Activated T-cell treated with anti-CD3 and anti-CD28 coated beads, Interleukin-2, amount 50 U/mL, for 72 hours (primary cell): ENCODE measurements at regions not wholly inside any gene's neighbourhood (a gene's known extent, or its start where the extent isn't known, plus 50 kb on each side); places are given as distances from the start of the nearest gene placed in this dataset.
"Not testable (repeated sequence)": the region's sequence is repeated elsewhere in the genome, so short reads cannot be mapped to it uniquely, and the experiment has no call there.

Experiments
- ATAC-seq, 2 donors: fragments of 150-1000 bp; cut with Tn5 transposase; replicated peaks in 1 of 2; 2 replicates each; pipeline ENCODE4 v1.10.0; 2021; ENCODE audit warnings: moderate library complexity in 2 of 2, mild to moderate bottlenecking in 1 of 2
- DNase-seq, 2 donors: peaks; one replicate each; pipeline ENCODE4 v3.0.0; 2021 to 2022; ENCODE audit warnings: mixed read lengths in 1 of 2
- H3K27ac Mint-ChIP-seq: one replicate; pipeline ENCODE4 v1.8.0; 2022; ENCODE audit warnings: mild to moderate bottlenecking, moderate library complexity, mixed read lengths
- H3K27me3 Mint-ChIP-seq: one replicate; pipeline ENCODE4 v1.8.0; 2022; ENCODE audit warnings: low read depth, mixed read lengths
- H3K36me3 Mint-ChIP-seq, 2 donors: one replicate each; pipeline ENCODE4 v1.8.0; 2022; ENCODE audit warnings: mixed read lengths in 2 of 2, mild to moderate bottlenecking in 1 of 2; ENCODE audit not compliant: insufficient read depth in 2 of 2
- H3K4me1 Mint-ChIP-seq: one replicate; pipeline ENCODE4 v1.8.0; 2022; ENCODE audit warnings: low read depth, mixed read lengths
- H3K4me3 Mint-ChIP-seq, 2 donors: one replicate each; pipeline ENCODE4 v1.8.0; 2022; ENCODE audit warnings: mild to moderate bottlenecking in 2 of 2, mixed read lengths in 2 of 2, moderate library complexity in 2 of 2
- H3K9me3 Mint-ChIP-seq, 2 donors: one replicate each; pipeline ENCODE4 v1.8.0; 2022; ENCODE audit warnings: mixed read lengths in 2 of 2

DNA sequence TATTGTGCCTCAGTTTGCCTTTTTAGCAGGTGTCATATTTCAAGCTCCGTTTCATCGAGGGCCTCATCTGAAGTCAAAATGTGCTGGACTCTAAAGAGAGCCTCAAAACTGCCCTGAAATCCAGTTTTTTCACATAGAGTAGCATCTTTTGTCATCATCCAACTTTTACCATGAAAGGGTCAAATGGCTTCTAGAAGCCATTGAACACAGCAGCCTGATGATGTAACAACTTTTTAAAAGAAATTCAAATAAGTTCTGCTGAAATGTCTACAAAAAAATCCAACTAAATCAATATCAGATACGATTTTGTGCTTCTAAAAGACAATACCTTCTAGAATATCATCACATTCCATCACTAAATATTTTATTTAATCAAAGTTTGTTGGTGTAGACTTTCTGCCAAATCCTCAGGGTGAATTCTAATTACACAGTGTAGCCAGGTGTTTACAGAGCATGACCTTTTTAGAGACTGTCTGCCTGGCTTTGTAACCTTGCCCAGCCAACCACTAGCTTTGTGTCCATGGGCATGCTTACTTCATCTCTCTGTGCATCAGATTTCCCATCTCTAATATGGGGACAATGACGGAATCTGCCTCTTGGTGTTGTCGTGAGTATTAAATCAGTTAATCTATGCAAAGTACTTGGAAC, 505.0 kb downstream of the EBF1 start:
- Mint-ChIP-seq H3K36me3 (no peaks in the 10 kb centered on the region), H3K27ac (no peak overlapping the region), H3K9me3 (peaks cover 0 to 2% of the 10 kb centered on the region in 2 donors), H3K4me1 (no peaks in the 10 kb centered on the region), H3K4me3 (no peak overlapping the region), H3K27me3 (no peaks in the 10 kb centered on the region)
- DNase-seq (no peak), ATAC-seq (no peak)

DNA sequence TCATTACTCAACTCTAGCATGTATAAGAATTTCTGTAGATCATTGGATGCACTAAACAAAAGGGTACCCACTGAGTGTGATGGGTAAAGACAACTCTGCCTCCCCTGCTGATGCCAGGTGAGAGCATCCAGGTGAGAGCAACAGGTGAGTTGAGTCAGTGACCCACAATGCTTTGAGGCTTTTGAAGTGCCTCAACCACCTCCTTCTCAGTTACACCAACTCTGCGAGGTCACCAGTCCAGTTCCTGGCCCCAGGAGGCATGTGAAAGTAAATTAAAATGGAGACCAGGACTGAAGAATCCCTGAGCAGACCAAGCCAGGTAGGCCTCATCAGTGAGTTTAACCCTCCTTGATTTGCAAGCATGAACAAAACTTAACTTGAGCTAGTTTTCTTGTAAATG, 505.8 kb downstream of the EBF1 start:
- Mint-ChIP-seq H3K27ac (no peak overlapping the region), H3K9me3 (peaks cover 0 to 2% of the 10 kb centered on the region in 2 donors), H3K36me3 (no peaks in the 10 kb centered on the region), H3K4me1 (no peaks in the 10 kb centered on the region), H3K4me3 (no peak overlapping the region), H3K27me3 (no peaks in the 10 kb centered on the region)
- DNase-seq, result no peak
- no peak for ATAC-seq

DNA sequence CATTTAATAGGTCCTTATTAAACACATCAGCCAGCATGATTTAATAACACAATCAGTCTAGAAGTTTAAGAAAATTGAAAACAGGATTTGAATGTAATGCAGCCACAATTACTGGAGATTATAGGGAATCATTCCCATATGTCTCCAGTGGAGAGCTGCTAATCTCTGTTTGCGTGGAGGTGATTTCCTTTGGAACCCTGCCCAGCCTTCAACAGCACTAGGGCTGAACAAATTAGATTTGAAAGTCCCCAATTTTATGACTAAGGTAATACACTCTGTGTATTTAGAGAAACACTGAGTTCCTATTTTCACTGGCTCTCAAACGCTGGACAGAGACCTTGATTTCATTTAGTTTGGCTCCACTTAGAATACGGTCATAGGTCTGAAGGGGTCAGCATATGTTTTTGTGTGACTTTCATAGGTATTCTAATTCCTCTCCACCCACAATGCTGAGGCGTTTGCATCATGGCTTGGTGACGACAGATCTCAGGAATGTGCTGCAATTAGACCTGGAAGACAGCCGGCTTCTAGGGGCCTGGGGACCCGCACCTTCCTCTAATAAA, 508.3 kb downstream of the EBF1 start:
- Mint-ChIP-seq H3K27ac (no peak overlapping the region), H3K36me3 (no peaks in the 10 kb centered on the region), H3K4me3 (no peak overlapping the region), H3K9me3 (no peaks in the 10 kb centered on the region), H3K4me1 (no peaks in the 10 kb centered on the region), H3K27me3 (no peaks in the 10 kb centered on the region)
- DNase-seq (no peak), ATAC-seq (no peak)

DNA sequence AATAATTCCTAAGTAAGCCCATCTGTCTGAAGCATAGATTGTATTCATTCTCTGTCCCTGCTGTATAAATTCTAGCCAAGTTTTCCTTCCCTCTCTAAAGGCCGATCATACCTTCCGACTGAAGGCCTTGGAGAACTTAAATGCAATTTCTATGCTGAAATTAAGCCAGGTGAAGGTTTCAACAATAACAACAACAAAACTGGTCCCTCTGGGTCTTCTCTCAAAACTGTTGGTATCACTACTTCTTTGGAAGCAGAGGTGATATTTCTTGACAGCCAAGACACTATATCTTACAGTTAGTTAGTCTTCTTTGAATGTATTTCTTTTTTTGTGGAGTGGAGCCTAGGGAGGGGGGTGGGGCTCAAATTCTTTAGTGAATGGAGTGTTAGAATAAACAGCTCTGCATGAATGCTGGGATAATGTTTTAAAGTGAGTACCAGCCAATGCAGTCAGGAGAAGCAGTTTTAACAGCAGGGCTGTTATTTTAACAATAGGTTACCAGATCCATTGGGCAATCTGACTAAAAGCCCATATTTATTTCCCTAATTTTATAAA, 508.9 kb downstream of the EBF1 start:
- ATAC-seq (no peak), DNase-seq (no peak)
- H3K9me3 Mint-ChIP-seq, result no peaks in the 10 kb centered on the region
- H3K27me3 Mint-ChIP-seq, result no peaks in the 10 kb centered on the region
- H3K27ac Mint-ChIP-seq, result no peak overlapping the region
- H3K4me3 Mint-ChIP-seq, result no peak overlapping the region
- H3K36me3 Mint-ChIP-seq, result no peaks in the 10 kb centered on the region
- no peaks in the 10 kb centered on the region for H3K4me1 Mint-ChIP-seq

DNA sequence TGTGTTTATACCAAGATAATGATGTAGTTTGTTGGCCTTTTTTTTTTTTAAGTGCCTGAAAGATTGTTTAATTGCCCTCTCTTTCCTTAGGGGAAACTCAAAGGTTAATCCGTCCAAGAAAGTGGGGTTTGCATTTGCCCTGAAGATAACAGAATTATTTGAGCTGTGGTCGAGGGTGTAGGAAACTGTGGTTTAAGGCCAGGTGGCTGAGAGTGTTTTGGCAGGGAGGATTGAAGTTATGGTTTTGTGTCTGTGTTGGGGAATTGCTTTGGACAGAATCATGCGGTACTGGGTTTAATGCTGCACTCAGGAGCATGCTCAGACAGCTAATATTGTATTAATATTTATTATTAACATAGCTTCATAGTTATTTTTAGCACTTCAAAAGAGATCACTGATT, 509.8 kb downstream of the EBF1 start:
- H3K36me3 Mint-ChIP-seq, result no peaks in the 10 kb centered on the region
- H3K4me1 Mint-ChIP-seq, result no peaks in the 10 kb centered on the region
- ATAC-seq (no peak), DNase-seq (no peak)
- no peak overlapping the region for H3K4me3 Mint-ChIP-seq
- no peaks in the 10 kb centered on the region for H3K9me3 Mint-ChIP-seq
- no peaks in the 10 kb centered on the region for H3K27me3 Mint-ChIP-seq
- no peak overlapping the region for H3K27ac Mint-ChIP-seq

DNA sequence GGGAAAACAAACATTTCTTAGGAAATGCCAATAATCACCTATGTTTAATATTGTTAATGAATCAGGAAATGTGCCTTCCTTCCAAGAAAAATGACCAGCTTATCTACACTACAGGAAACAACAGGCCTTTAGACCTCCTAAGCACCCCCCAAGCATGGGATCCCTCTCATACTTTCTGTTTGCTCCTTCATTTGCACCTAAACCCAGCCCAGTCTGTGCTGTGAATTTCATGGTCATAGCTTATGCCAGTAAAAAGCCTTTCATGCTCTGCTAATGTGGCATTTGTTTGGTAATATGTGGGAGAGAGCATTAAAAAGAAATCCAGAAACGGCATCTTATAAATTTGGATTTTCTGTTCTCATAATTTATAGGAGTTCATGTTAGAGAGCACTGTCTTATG, 511.1 kb downstream of the EBF1 start:
- Mint-ChIP-seq H3K27ac (no peak overlapping the region), H3K4me3 (no peak overlapping the region), H3K36me3 (no peaks in the 10 kb centered on the region), H3K27me3 (no peaks in the 10 kb centered on the region), H3K9me3 (peaks cover 0 to 4% of the 10 kb centered on the region in 2 donors), H3K4me1 (no peaks in the 10 kb centered on the region)
- ATAC-seq (no peak), DNase-seq (no peak)

DNA sequence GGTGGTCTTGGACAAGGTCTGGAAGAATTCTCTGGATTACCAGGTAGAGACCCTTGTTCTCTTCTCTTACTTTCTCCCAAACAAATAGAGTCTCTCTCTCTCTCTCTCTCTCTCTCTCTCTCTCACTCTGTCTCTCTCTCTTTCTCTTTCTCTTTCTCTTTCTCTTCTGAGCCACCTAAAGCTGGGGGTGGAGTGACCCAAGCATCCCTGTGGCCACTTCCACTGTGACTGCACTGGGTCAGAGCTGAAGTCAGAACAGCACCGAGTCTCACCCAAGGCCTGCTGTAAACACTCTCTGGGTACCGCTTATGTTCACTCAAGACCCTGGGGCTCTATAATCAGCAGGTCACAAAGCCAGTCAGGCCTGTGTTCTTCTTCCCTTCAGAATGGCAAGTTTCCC, 513.7 kb downstream of the EBF1 start:
- no peaks in the 10 kb centered on the region for H3K27me3 Mint-ChIP-seq
- ATAC-seq (no peak), DNase-seq (no peak)
- no peaks in the 10 kb centered on the region for H3K4me1 Mint-ChIP-seq
- H3K27ac Mint-ChIP-seq, result no peak overlapping the region
- H3K9me3 Mint-ChIP-seq, result peaks cover 2 to 8% of the 10 kb centered on the region in 2 donors
- H3K4me3 Mint-ChIP-seq, result no peak overlapping the region
- H3K36me3 Mint-ChIP-seq, result peaks cover 1 to 5% of the 10 kb centered on the region in 2 donors

DNA sequence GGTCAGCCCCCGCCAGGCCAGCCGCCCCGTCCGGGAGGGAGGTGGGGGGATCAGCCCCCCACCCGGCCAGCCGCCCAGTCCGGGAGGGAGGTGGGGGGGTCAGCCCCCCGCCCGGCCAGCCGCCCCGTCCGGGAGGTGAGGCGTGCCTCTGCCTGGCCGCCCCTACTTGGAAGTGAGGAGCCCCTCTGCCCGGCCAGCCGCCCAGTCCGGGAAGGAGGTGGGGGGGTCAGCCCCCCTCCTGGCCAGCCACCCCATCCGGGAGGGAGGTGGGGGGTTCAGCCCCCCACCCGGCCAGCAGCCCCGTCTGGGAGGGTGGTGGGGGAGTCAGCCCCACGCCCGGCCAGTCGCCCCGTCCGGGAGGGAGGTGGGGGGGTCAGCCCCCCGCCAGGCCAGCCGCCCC, 517.0 kb downstream of the EBF1 start:
- not testable (repeated sequence) for H3K4me1 Mint-ChIP-seq, H3K36me3 Mint-ChIP-seq, DNase-seq, H3K27me3 Mint-ChIP-seq, H3K27ac Mint-ChIP-seq, H3K4me3 Mint-ChIP-seq, ATAC-seq
- peaks cover 2 to 11% of the 10 kb centered on the region in 2 donors for H3K9me3 Mint-ChIP-seq

DNA sequence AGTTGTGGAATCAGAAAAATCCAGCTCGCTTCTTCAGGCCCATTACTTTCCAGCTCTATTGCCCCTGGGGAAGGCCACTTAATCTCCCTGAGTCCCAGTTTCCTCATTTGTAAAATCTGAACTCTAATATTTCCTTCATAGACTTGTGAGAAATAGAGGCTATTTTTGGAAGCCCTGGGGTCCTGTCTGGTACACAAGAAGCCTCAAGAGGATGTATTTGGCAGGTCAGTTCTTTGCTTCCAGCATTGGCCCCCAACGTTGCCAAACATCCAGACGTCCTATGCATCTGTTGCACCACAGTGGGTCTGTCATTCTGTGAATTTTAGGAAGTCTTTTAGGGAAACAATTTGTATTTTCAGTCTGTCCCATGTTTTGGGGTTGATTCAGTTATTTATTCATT, 525.9 kb downstream of the EBF1 start:
- no peak overlapping the region for H3K27ac Mint-ChIP-seq
- no peak for DNase-seq
- no peaks in the 10 kb centered on the region for H3K4me1 Mint-ChIP-seq
- peaks cover 1% of the 10 kb centered on the region for H3K27me3 Mint-ChIP-seq
- no peaks in the 10 kb centered on the region for H3K9me3 Mint-ChIP-seq
- no peak overlapping the region for H3K4me3 Mint-ChIP-seq
- H3K36me3 Mint-ChIP-seq, result peaks cover 0 to 2% of the 10 kb centered on the region in 2 donors
- ATAC-seq, result no peak

DNA sequence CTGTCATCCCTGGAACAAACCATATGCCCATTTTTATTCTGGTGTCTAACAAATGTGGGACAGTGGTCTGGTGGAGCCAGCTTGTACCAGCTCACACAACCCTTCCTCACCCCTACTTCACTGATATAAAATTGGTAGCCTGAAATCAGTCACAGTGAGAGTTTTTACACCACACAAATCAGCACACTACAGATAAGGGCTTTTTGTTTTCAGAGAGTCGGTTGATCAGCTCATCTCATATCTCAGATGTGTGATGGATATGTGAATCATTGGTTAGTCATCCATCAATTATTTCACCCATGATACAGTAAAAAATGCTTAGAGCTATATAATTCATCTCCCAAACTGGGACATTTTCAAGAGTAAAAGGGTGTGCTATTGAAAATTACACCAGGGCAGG, 529.2 kb downstream of the EBF1 start:
- ATAC-seq (peak; percentile 45 to 57), DNase-seq (no peak)
- no peak overlapping the region for H3K4me3 Mint-ChIP-seq
- H3K27ac Mint-ChIP-seq, result no peak overlapping the region
- H3K9me3 Mint-ChIP-seq, result peaks cover 2 to 3% of the 10 kb centered on the region in 2 donors
- H3K36me3 Mint-ChIP-seq, result no peaks in the 10 kb centered on the region
- peaks cover 10% of the 10 kb centered on the region for H3K27me3 Mint-ChIP-seq
- H3K4me1 Mint-ChIP-seq, result no peaks in the 10 kb centered on the region

DNA sequence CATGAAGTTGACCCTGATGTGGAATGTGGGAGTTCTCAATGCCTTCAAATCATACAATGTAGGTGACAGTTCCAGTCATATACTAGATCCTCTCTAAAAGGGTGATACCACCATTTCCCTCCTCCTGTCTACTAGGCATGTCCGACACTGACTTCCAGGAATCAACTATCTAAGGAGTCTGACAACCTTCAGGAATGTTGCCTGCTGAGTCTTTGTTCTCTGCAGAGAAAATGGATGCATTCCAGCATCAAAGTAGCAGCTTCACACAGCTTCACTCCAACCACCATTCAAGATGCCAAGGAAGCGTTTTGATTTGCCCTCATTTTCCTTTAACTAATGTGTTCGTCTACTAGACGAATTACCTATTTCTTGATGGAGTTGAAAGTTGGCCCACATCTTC, 530.2 kb downstream of the EBF1 start:
- no peaks in the 10 kb centered on the region for H3K36me3 Mint-ChIP-seq
- ATAC-seq, result no peak
- H3K27me3 Mint-ChIP-seq, result peaks cover 10% of the 10 kb centered on the region
- DNase-seq, result no peak
- no peak overlapping the region for H3K27ac Mint-ChIP-seq
- H3K4me3 Mint-ChIP-seq, result no peak overlapping the region
- H3K4me1 Mint-ChIP-seq, result no peaks in the 10 kb centered on the region
- peaks cover 2 to 3% of the 10 kb centered on the region in 2 donors for H3K9me3 Mint-ChIP-seq

DNA sequence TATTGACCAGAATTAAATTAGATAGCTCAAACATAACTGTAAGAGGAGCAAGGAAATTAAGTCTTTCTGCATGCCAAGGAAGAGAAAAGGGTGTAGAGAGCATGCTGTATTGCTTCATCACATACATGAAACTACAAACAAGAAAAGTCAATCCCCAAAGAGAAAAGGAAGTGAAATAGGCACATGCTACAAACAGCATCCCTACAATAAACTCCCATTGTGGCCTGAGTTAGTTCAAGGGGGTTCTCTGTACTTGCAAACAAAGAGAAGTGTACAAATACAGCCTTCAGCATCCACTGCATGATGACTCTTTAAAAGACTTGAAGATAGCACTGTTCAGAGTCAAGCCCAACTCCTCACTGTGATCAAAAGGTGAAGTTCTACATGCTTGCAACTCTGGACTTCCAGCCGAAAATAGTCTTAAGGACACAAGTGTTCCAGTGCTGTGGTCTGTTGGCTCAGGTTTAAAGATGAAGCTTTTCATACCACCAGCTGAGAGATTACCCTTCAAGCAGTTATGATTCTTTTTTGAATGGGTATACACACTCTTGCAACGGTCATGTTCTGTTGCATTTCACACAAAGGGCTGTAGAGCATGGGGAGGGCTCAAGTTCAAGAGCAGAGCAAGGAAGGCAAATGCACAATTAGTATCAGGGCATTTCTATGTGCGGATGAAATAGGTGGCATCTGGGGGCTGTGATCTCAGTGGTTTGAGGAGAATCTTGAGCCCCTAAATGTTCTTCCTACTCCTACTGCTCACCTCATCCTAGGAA, 534.5 kb downstream of the EBF1 start:
- no peak overlapping the region for H3K4me3 Mint-ChIP-seq
- H3K27me3 Mint-ChIP-seq, result peaks cover 10% of the 10 kb centered on the region
- H3K9me3 Mint-ChIP-seq, result peaks cover 2 to 3% of the 10 kb centered on the region in 2 donors
- no peak for ATAC-seq
- H3K36me3 Mint-ChIP-seq, result no peaks in the 10 kb centered on the region
- DNase-seq, result no peak
- no peak overlapping the region for H3K27ac Mint-ChIP-seq
- H3K4me1 Mint-ChIP-seq, result no peaks in the 10 kb centered on the region

DNA sequence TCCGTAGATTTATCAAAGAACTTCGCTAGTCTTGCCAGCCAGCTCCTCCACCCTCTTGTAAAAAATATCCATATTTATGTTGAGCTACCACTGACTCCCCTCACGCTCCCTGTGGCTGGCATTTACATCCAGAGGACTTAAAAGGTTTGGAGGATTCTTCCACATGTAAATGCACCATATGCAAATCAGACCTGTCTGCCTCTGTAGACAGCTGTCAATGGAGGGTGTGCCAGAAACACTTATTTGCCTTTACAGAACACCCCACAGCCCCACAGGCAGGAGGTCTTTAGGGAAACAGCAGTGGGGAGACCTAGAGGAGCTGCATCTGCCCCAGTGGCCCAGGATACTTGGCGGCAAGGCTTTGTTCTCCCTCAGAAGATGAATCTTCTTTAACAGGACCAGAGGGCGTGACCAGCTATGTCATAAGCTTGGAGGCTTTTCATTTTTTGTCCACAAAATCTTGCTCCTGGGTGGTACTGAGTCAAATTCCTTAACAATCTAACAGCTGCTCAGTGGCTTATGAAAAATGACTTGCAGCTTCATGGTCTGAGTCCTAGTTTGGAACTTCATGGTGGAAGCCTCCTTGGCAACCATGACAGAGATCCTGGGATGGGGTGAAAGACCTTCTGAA, 535.8 kb downstream of the EBF1 start:
- Mint-ChIP-seq H3K27ac (no peak overlapping the region), H3K27me3 (peaks cover 9% of the 10 kb centered on the region), H3K4me1 (no peaks in the 10 kb centered on the region), H3K9me3 (peaks cover 2 to 3% of the 10 kb centered on the region in 2 donors), H3K36me3 (no peaks in the 10 kb centered on the region), H3K4me3 (no peak overlapping the region)
- DNase-seq (no peak), ATAC-seq (no peak)
